ENCODE measurements at regions not wholly inside any gene's neighbourhood (a gene's known extent, or its start where the extent isn't known, plus 50 kb on each side); places are given as distances from the start of the nearest gene placed in this dataset.

- no peak for DNase-seq (ENCODE audit: low read depth in 2 of 2, low spot score in 1 of 2)
Measured at GRCh38 chr4:62275470-62275869, 1075.3 kb downstream of the ADGRL3 start.

GRCh38 chr4:62274782-62275181, 1074.7 kb downstream of the ADGRL3 start:
- no peak for DNase-seq (ENCODE audit: low read depth in 2 of 2, low spot score in 1 of 2)

DNA sequence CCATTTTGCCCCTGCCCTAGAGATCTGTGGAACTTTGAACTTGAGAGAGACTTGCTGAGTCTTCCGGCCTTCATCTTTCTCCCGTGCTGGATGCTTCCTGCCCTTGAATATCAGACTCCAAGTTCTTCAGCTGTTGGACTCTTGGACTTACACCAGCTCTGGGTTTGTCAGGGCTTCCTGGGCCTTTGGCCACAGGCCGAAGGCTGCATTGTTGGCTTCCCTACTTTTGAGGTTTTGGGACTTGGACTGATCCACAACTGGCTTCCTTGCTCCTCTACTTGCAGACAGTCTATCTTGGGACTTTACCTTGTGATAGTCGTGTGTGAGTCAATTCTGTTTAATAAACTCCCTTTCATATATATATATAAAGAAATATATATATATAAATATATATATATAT, 1071.0 kb downstream of the ADGRL3 start:
- no peak for DNase-seq (ENCODE audit: low read depth in 2 of 2, low spot score in 1 of 2)

GRCh38 chr4:62269918-62270317, 1069.8 kb downstream of the ADGRL3 start:
- no peak for DNase-seq (ENCODE audit: low read depth in 2 of 2, low spot score in 1 of 2)

- no peak for DNase-seq (ENCODE audit: low read depth in 2 of 2, low spot score in 1 of 2)
Measured at GRCh38 chr4:62263454-62263853, 1063.3 kb downstream of the ADGRL3 start.

GRCh38 chr4:62262676-62263075, 1062.5 kb downstream of the ADGRL3 start:
- DNase-seq (ENCODE audit: low read depth in 2 of 2, low spot score in 1 of 2), result no peak

GRCh38 chr4:62260254-62260653, 1060.1 kb downstream of the ADGRL3 start:
- DNase-seq (ENCODE audit: low read depth in 2 of 2, low spot score in 1 of 2), result no peak

DNA sequence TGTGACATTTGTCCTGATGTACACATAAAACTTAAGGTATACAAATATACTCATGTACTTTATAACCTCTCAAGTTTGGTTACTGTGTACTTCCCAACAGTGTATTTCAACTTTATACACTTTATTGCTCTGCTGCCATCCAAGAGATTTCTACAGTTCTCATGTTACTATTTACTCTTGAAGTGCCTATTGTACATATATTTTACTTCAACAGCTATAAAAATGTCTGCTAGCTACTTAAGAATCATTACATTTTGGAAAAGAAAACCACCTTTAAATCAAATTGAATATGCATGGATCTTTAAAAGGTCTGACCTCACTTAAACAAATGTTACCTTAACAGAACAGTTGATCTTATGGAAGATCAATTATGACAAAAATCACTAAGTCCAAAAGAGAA, 1056.4 kb downstream of the ADGRL3 start:
- DNase-seq (ENCODE audit: low read depth in 2 of 2, low spot score in 1 of 2), result no peak

GRCh38 chr4:62252728-62253127, 1052.6 kb downstream of the ADGRL3 start:
- no peak for DNase-seq (ENCODE audit: low read depth in 2 of 2, low spot score in 1 of 2)

- no peak for DNase-seq (ENCODE audit: low read depth in 2 of 2, low spot score in 1 of 2)
Measured at GRCh38 chr4:62250100-62250499, 1050.0 kb downstream of the ADGRL3 start.

- no peak for DNase-seq (ENCODE audit: low read depth in 2 of 2, low spot score in 1 of 2)
Measured at GRCh38 chr4:62243895-62244294, 1043.8 kb downstream of the ADGRL3 start.

DNA sequence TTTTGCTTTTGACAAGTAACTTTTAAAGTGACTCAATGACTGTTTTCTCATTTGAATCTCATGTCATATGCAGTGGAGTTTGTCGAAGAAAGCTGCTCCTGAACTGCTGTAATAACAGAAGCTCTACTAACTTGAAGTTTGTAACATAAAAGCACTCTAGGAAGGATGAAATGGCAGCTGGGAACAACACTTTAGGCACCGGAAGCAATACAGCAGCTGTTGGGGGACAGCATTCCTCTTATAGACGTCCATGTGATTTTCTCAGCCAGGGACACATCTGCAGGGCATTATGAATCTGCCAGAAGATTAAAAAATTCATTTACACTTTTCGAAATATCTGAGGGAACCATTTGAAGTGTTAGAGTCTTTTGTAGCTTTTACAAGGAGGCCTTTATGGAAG, 1035.8 kb downstream of the ADGRL3 start:
- DNase-seq (ENCODE audit: low read depth in 2 of 2, low spot score in 1 of 2), result no peak

GRCh38 chr4:62232814-62233213, 1032.7 kb downstream of the ADGRL3 start:
- DNase-seq (ENCODE audit: low read depth in 2 of 2, low spot score in 1 of 2), result no peak

DNA sequence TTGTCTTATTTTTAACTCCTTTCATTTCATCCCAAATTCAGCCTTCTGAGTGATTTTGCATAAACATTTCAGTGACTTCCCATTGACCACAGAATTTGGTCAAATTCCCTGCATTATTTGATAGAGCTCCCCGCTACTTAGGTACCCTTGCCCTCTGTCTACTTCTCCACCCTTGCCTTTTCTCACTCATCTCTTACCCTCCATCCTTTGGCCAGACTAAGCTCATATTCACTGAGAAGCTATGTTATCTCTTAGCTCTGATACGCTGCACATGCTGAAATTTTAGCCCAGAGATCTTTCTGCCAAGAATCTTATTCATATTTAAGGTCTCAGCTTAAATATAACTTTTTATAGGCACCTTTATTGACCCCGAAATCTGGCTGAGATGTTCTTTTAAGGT, 1031.9 kb downstream of the ADGRL3 start:
- no peak for DNase-seq (ENCODE audit: low read depth in 2 of 2, low spot score in 1 of 2)

DNA sequence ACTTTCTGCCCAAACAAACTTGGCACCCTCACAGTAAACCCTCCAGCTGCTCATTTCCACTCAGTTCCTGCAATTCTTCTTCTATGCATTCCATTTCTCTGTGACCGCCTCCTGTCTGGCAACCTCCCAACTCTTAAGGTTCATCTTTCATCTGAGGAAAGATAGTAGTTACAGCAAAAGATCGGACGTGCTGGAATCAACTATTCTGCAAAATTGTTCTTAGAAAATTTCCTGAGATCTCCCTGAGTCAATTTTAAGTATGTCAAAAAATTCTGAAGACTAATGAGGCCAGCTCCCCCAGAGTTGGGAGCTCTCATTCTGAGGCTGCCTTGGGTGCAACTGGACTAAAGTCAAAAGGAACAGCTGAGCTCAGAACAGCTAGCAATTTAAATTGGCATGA, 1026.0 kb downstream of the ADGRL3 start:
- DNase-seq (ENCODE audit: low read depth in 2 of 2, low spot score in 1 of 2), result no peak

DNA sequence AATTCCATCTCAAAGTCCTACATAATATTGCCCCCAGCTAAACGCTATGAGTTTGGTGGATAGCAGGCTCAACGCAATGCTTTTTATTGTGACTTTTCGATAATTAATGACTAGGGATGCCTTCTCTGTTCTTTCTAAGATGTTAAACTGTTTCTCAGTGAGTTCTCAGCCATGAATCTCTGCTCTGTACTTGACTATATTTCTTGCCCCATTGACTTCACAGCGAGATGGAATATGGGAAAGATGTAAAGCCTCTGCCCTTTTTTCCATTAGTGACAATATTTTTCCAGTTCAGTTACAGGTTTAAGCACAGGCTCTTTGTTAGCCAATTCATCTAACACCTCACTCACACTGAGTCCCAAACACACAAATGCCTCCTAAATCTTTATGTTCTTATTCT, 1022.0 kb downstream of the ADGRL3 start:
- DNase-seq (ENCODE audit: low read depth in 2 of 2, low spot score in 1 of 2), result no peak

- DNase-seq (ENCODE audit: low read depth in 2 of 2, low spot score in 1 of 2), result no peak
Measured at GRCh38 chr4:62210486-62210885, 1010.4 kb downstream of the ADGRL3 start.

GRCh38 chr4:62209757-62210485, 1009.8 kb downstream of the ADGRL3 start:
- no peak for DNase-seq (ENCODE audit: low read depth in 2 of 2, low spot score in 1 of 2)

DNA sequence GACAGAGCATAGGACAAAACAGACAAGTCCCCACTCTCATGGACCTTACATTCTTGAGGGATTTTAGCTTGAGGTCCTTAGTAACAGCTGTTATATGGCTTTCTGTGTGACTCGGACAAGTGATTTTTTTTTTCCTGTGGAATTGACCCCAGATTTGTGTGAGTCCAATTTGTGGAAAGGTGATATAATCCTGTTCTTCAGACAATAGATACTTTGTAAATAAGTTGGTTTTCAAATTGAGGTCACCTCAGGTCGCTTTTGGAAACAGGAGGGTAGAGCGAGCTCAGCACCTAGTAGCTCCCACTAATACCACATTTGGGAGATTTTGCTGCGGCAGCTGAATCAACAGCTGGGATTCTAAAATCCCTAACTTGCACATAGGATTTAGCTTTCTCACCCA, 1008.8 kb downstream of the ADGRL3 start:
- no peak for DNase-seq (ENCODE audit: low read depth in 2 of 2, low spot score in 1 of 2)

- DNase-seq (ENCODE audit: low read depth in 2 of 2, low spot score in 1 of 2), result no peak
Measured at GRCh38 chr4:62204136-62204535, 1004.0 kb downstream of the ADGRL3 start.

GRCh38 chr4:62199291-62199810, 999.2 kb downstream of the ADGRL3 start:
- no peak for DNase-seq (ENCODE audit: low read depth in 2 of 2, low spot score in 1 of 2)

GRCh38 chr4:62196338-62196737, 996.2 kb downstream of the ADGRL3 start:
- DNase-seq (ENCODE audit: low read depth in 2 of 2, low spot score in 1 of 2), result no peak

GRCh38 chr4:62194342-62194741, 994.2 kb downstream of the ADGRL3 start:
- DNase-seq (ENCODE audit: low read depth in 2 of 2, low spot score in 1 of 2), result no peak

All from stimulated activated CD8-positive, alpha-beta memory T cell treated with anti-CD3 and anti-CD28 coated beads, Interleukin-4, amount 100 ng/mL, for 1 hour (primary cell).